Neural cell (in vitro differentiated cells): ENCODE measurements at regions not wholly inside any gene's neighbourhood (a gene's known extent, or its start where the extent isn't known, plus 50 kb on each side); places are given as distances from the start of the nearest gene placed in this dataset.

Experiments used
- EP300 ChIP-seq: fragments of 450-650 bp; conservative IDR thresholded peaks from 2 replicates; pipeline ENCODE4 v1.6.1; 2014; ENCODE audit warnings: antibody characterized with exemption, mild to moderate bottlenecking, moderate library complexity; ENCODE audit not compliant: poor library complexity, severe bottlenecking
- MXI1 ChIP-seq: fragments of 450-650 bp; conservative IDR thresholded peaks from 2 replicates; pipeline ENCODE4 v1.6.1; 2014; ENCODE audit warnings: antibody characterized with exemption, mild to moderate bottlenecking; ENCODE audit not compliant: poor library complexity, severe bottlenecking
- POLR2AphosphoS5 ChIP-seq: IDR thresholded peaks from 2 replicates; pipeline ENCODE4 v1.6.1; 2012
- RAD21 ChIP-seq: fragments of 450-650 bp; conservative IDR thresholded peaks from 2 replicates; pipeline ENCODE4 v1.6.1; 2014; ENCODE audit warnings: antibody characterized with exemption, mild to moderate bottlenecking, moderate library complexity
- SMC3 ChIP-seq: fragments of 450-650 bp; conservative IDR thresholded peaks from 2 replicates; pipeline ENCODE4 v1.6.1; 2014; ENCODE audit warnings: antibody characterized with exemption, mild to moderate bottlenecking, moderate library complexity; ENCODE audit not compliant: poor library complexity
- TAF1 ChIP-seq: IDR thresholded peaks from 2 replicates; pipeline ENCODE4 v1.6.1; 2012; ENCODE audit warnings: low read depth
- TF ChIP-seq, protein P1 (sequence below): fragments of 450-650 bp; IDR thresholded peaks from 2 replicates; pipeline ENCODE4 v1.5.1; 2014; ENCODE audit warnings: antibody characterized with exemption, mild to moderate bottlenecking, moderate library complexity; ENCODE audit not compliant: poor library complexity, severe bottlenecking
- TF ChIP-seq, protein P2 (sequence below): IDR thresholded peaks from 2 replicates; pipeline ENCODE4 v1.6.1; 2012; ENCODE audit warnings: borderline replicate concordance

DNA sequence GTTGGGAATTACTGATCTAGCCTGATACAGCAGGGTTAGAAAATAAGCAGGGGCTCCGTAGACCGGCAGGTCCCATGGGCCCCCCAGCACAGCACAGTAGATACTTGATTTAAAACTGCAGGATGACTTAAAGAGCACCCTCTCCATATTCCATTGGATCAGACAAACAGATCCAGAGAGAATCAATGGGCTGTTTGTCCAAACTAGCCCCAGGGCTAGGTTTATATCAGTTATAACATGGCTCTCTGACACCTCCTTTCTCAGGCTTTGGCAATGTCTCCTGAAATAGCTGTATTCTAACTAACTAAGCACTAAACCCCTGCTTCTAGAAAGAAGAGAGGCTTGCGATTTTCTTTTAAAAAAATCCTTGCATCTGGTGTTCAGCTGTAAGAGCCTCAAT, 100.4 kb upstream of the GALNT18 start:
- TF ChIP-seq, protein P1, sequence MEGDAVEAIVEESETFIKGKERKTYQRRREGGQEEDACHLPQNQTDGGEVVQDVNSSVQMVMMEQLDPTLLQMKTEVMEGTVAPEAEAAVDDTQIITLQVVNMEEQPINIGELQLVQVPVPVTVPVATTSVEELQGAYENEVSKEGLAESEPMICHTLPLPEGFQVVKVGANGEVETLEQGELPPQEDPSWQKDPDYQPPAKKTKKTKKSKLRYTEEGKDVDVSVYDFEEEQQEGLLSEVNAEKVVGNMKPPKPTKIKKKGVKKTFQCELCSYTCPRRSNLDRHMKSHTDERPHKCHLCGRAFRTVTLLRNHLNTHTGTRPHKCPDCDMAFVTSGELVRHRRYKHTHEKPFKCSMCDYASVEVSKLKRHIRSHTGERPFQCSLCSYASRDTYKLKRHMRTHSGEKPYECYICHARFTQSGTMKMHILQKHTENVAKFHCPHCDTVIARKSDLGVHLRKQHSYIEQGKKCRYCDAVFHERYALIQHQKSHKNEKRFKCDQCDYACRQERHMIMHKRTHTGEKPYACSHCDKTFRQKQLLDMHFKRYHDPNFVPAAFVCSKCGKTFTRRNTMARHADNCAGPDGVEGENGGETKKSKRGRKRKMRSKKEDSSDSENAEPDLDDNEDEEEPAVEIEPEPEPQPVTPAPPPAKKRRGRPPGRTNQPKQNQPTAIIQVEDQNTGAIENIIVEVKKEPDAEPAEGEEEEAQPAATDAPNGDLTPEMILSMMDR = no peak
- TF ChIP-seq TAF1 (no peak), POLR2AphosphoS5 (no peak), RAD21 (no peak), EP300 (no peak), SMC3 (no peak), MXI1 (no peak)
- TF ChIP-seq, protein P2, sequence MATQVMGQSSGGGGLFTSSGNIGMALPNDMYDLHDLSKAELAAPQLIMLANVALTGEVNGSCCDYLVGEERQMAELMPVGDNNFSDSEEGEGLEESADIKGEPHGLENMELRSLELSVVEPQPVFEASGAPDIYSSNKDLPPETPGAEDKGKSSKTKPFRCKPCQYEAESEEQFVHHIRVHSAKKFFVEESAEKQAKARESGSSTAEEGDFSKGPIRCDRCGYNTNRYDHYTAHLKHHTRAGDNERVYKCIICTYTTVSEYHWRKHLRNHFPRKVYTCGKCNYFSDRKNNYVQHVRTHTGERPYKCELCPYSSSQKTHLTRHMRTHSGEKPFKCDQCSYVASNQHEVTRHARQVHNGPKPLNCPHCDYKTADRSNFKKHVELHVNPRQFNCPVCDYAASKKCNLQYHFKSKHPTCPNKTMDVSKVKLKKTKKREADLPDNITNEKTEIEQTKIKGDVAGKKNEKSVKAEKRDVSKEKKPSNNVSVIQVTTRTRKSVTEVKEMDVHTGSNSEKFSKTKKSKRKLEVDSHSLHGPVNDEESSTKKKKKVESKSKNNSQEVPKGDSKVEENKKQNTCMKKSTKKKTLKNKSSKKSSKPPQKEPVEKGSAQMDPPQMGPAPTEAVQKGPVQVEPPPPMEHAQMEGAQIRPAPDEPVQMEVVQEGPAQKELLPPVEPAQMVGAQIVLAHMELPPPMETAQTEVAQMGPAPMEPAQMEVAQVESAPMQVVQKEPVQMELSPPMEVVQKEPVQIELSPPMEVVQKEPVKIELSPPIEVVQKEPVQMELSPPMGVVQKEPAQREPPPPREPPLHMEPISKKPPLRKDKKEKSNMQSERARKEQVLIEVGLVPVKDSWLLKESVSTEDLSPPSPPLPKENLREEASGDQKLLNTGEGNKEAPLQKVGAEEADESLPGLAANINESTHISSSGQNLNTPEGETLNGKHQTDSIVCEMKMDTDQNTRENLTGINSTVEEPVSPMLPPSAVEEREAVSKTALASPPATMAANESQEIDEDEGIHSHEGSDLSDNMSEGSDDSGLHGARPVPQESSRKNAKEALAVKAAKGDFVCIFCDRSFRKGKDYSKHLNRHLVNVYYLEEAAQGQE = no peak
